DMS153 treated with DMSO at 0.1 percent for 48 hours (cell line): ENCODE measurements at regions not wholly inside any gene's neighbourhood (a gene's known extent, or its start where the extent isn't known, plus 50 kb on each side); places are given as distances from the start of the nearest gene placed in this dataset.
"Not testable (repeated sequence)": the region's sequence is repeated elsewhere in the genome, so short reads cannot be mapped to it uniquely, and the experiment has no call there.

Experiments used
- DNase-seq: peaks from one replicate; lab custom pipeline; 2025; ENCODE audit not compliant: unreplicated experiment; lab: John Stamatoyannopoulos, UW

DNA sequence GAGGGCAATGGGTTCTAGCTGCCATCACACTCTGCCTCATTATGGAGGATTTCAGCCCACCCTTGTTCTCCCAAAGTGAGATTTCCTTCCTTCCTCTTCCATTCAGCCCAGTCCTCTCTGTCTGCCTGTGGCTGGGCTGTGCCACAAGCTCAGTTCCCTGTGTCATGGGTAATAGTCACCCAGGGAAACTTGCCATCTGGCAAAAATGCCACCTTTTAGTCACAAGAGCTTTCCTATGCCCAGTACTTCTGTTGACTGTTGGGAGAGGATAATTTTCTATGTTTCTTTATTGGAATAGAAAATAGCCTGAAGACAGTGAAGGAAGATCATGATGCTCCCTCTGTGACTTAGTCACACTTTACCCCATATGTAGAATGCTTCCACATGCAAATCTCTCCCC is 71.4 kb downstream of the TLR4 start:
- DNase-seq = no peak

DNA sequence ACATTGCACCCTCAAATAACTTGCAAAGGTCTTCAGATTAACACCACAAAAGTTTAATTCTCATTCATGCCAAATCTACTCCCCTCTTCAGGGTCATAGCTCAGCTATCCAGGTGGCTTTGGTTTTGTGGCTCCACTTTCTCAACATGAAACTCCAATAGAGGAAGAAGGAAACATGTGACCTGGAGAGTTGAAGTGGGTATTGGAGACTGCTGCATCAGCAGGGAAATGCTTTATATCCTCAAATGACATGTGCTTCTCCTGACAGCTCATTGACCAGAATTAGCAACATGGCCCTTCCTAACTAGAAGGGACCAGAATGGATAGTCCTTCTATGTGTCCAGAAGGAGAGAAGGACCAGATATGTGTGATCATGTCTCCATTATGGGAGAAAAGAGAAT is 73.6 kb downstream of the TLR4 start:
- no peak for DNase-seq

- DNase-seq = no peak
These were observed 75.6 kb downstream of the TLR4 start for GRCh38 chr9:117779760-117780159.

DNA sequence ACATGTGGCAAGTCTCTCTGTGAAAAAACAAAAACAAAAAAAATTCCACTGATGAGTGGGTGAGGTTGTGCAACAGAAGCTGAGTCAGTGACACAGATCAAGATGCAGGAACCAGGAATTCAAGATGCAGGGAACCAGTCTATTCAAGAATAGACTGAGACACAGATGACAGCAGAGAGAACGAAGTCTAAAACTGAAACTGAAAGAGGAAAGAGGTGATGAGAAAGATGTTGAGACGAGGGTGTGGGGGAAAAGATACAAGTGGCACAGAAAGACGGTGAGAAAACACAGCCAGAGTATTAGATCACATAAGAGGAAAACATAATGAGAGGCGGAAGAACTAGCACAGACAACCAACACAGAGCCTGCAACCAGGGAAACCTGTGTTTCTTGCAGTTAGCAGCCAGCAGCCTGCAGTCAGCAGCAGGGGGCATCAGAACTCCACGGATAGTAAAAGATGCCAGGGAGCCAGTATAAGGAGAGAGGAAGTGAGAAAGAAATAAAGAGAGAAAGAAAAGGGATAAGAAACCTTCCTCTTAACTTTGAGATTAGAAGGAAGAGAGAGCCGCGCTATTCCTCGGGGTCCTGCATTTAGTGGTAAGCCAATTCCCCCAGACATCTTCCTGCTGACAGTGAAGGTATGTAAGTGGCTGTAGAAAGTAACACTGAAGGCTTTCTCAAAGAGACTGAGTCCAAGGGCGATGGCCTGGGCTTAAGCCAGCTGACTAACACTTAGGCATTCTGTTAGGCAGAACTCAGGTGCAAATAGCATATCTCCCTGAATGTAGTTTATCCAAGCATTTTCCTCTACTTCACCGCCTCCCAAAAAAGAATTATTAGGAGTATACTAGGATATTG is 79.0 kb downstream of the TLR4 start:
- DNase-seq = peak; percentile 87

DNA sequence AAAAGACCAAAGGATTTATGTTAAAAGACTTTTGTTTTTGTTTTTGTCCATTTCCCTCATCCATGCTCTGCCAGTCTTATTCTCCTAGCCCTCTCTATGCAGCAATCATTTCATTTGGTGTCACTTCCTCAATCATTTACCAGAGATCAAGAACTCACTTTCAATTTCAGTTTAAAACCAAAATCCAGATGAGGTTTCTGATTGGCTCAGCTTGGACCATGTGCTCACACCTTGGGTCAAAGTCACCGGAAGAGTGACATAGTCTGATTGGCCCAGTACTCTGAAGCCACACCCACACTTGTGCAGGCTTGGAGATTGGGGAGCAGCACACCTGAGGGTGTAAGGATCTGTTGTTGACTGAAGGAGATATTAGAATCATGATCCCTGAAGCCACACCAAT is 79.6 kb downstream of the TLR4 start:
- DNase-seq = no peak

- DNase-seq = no peak
These were observed 80.8 kb downstream of the TLR4 start for GRCh38 chr9:117784996-117785395.

- DNase-seq = no peak
These were observed 83.5 kb downstream of the TLR4 start for GRCh38 chr9:117787746-117788145.

DNA sequence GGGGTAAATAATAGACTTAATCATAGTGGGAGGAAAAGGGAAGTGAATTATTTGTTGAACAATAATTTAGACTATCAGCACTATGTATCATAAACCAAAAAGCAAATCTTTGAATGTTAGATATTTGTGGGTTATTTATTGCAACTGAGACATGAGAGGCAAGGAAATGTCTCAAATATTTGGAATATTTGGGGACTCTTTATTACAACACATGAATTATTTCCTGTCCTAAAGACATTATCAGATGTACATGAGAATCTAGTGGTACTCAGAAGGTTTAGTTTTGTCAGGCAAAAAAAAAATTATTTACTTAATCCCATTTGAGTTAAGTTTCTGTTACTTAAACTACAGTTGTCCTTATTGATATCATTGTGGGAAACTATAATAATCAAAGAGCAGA is 91.1 kb downstream of the TLR4 start:
- DNase-seq = no peak

GRCh38 chr9:117796681-117797080 is 92.5 kb downstream of the TLR4 start:
- no peak for DNase-seq

DNA sequence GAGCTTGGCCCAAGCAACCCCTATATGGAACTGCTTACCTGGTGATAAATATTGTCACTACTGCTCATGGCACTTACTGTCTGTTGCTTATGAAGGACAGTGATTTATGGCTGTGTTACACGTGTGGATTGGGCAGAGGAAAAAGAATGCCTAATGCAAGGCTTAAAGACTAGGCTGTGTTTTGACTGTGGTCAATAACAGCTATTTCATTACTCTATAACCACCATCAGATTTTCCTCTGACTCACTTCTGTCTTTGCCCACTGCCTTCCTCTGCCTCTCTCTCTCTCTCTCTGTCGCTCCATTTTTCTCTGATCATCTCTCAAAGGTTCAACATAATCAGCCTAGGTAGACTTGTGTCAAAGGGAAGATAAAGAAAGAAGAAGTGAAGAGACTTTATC is 96.2 kb downstream of the TLR4 start:
- no peak for DNase-seq

DNA sequence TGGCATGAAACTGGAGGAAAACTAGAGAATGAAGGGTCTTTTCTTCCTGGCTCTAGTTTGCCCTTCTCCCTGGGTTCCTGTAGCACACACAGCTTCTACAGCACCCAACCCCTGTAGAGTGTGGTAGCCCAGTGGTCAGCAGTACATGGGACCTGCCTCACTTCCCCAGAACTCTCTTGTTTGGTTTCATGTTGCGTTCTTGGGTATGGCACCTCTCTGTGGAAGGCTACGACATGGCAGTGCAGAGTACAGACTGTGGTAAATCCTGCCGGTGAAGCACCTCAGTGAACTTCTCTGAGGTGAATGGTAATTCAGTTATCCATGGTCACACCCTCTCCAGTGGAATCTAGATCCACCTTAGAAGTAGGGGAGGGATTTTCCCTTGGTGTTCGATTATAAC is 105.5 kb downstream of the TLR4 start:
- no peak for DNase-seq

- DNase-seq = no peak
These were observed 111.1 kb downstream of the TLR4 start for GRCh38 chr9:117815315-117815714.

GRCh38 chr9:117815948-117816347 is 111.7 kb downstream of the TLR4 start:
- DNase-seq = no peak

DNA sequence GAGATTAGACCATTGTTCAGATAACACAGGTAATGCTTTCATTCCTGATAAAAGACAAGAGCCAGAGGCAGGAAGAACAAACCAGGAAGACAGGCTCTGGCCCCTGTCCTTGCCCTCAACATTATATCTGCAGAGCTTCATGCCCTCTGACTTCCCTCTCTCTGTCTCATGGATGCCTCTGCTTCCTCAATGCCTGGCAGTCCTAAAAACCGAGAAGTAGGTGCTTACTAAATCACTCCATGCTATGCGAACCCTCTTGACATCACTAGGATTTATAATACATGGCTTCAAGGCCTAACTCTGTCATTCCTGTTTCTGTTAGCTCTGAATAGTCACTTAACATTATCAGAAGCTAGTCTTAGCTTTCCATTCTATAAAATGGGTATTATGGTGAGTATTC is 117.8 kb downstream of the TLR4 start:
- DNase-seq = no peak

DNA sequence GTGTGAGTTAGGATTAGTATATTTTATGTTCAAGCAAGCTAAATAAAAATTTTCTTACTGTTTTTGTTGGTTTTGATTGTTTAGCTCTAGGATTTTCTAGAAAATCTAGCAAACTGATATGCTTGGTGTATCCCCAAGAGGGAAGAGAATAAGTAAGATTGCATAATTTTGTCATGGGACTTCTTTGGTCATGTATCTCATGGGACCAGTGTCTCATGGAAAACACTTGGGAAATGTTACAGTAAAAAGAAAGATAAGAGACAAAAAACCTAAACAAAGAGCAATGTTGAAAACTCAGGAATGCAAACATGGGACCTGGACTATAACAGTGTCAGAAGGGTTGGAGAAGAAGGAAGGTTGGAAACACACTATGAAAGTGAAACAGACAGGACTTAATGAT is 119.4 kb downstream of the TLR4 start:
- DNase-seq = no peak

DNA sequence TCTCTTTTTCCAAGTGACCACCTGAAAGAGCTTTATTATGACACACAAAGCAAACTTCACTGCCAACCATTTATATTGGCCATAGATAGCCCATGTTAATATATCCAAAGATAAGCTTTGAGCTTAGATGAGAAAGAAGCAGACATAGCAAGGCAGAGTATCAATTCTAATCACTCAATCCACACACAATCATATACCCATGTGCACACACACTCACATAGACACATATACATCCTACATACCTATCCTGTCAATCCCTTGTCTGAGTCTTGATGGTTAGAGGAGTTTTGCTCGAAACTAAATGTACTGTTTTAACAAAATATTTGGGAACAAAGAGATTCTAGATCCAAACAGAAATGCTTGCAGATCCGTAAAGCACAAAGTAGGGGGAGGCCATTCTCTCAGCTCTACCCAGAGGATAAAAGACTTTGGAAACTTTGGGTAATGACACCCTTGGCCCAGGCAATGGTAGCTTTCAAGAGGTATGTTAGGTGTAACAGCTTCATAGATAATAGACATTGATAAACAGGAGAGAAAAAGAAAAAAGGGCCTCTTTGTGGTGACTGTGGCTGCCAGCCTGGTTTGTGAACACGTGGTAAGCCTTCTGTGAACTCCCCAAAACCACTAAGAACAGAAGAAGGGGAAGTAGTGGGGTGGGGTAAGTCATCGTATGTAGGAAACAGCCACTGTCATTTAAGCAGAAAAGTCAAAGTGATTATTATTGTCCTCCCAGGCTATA is 121.6 kb downstream of the TLR4 start:
- no peak for DNase-seq

DNA sequence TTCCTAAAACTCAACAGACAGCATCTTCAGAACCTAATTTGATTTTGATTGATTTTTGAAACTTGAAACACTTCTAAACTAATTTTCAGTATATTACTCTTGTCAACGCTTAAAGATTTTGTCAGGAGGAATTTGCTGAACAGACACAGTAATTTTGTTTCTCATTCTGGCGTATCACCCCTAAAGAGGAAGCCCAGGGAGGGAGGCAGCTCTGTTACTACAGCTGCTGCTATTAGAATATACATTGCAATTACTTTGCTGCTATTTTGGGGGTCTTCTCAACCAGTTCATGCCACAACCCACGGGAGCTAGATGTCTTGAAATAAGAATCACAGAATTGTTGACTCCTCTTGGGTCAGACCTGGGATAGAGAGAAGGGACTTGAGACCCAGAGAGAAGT is 122.6 kb downstream of the TLR4 start:
- DNase-seq = no peak

DNA sequence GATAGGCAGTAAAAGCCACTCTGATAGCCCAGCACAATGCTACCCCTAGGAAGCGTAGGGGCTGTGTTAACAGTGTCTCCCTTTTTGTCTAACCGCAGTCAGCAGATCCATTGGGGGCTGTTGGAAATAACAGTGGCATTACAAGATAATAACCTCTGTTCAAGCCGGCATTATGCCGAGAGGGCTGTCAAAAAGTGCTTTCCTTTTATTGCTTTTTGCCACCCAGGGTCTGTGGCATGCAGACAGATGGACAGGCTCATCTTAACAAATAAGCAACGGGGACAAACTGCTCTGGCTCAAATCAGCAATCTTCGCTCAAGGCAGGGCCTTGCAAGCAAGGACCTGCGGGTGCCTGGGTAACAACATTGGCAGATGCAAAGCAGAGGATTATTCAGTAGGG is 123.3 kb downstream of the TLR4 start:
- DNase-seq = no peak

GRCh38 chr9:117828466-117828865 is 124.3 kb downstream of the TLR4 start:
- no peak for DNase-seq

- no peak for DNase-seq
These were observed 131.6 kb downstream of the TLR4 start for GRCh38 chr9:117835798-117836197.

GRCh38 chr9:117839862-117840261 is 135.7 kb downstream of the TLR4 start:
- no peak for DNase-seq

- not testable (repeated sequence) for DNase-seq
These were observed 147.7 kb downstream of the TLR4 start for GRCh38 chr9:117851836-117852461.
